ENCODE measurements at regions not wholly inside any gene's neighbourhood (a gene's known extent, or its start where the extent isn't known, plus 50 kb on each side); places are given as distances from the start of the nearest gene placed in this dataset.

DNA sequence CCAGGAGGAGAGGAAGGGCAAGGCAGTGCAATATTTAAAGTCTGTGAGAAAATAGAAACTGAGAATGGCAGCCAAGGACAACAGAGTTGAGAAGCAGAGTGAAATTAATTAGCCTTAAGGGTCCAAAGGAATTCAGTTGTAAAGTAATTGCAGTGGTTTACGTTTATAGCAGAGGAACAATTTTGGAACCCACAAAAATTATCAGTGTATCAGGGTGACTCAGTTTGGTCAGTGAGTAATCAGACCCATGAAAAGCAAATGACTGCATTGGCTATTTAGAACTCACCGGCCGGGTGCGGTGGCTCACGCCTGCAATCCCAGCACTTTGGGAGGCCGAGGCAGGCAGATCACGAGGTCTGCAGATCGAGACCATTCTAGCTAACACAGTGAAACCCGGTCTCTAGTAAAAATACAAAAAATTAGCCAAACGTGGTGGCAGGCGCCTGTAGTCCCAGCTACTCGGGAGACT, 245.8 kb upstream of the SLC39A10 start:
- no peak overlapping the region for H2BK20ac ChIP-seq (ENCODE audit: low read length)
- H3K9me3 ChIP-seq (ENCODE audit: insufficient read depth in 2 of 2, low read depth in 1 of 2, low read length in 1 of 2) = no peaks in the 10 kb centered on the region
- TF ChIP-seq CEBPB (IDR thresholded peaks at IDR 0.05; ENCODE audit: low read depth, low read length) (no peak), CHD2 (IDR thresholded peaks at IDR 0.05; ENCODE audit: low read length) (no peak), BRCA1 (IDR thresholded peaks at IDR 0.05; ENCODE audit: low read depth, low read length) (no peak), EZH2 (IDR thresholded peaks at IDR 0.05; ENCODE audit: low read depth, low read length, severe bottlenecking) (no peak), NANOG (IDR thresholded peaks at IDR 0.05; ENCODE audit: insufficient read depth, low read depth, low read length, poor library complexity, severe bottlenecking) (no peak), RAD21 (IDR thresholded peaks at IDR 0.05 in 1 of 2, conservative IDR thresholded peaks at IDR 0.05 in 1 of 2; ENCODE audit: low read depth in 2 of 2, low read length in 2 of 2) (no peak), SRF (IDR thresholded peaks at IDR 0.05; ENCODE audit: low read depth, low read length) (no peak), TEAD4 (IDR thresholded peaks at IDR 0.05; ENCODE audit: low read depth, low read length) (no peak), TAF7 (optimal IDR thresholded peaks at IDR 0.05; ENCODE audit: borderline replicate concordance, low read depth, low read length) (no peak), SUZ12 (IDR thresholded peaks at IDR 0.05; ENCODE audit: low read length) (no peak), NRF1 (IDR thresholded peaks at IDR 0.05; ENCODE audit: low read depth, low read length) (no peak), SAP30 (IDR thresholded peaks at IDR 0.05; ENCODE audit: insufficient read depth, insufficient replicate concordance, low read length) (no peak), RXRA (IDR thresholded peaks at IDR 0.05; ENCODE audit: insufficient read depth, low read depth, low read length) (no peak)
- H3K4me3 ChIP-seq (ENCODE audit: extremely low read depth in 1 of 4, insufficient read depth in 2 of 4, low read depth in 3 of 4, low read length in 4 of 4) = no peak overlapping the region
- H4K8ac ChIP-seq (ENCODE audit: extremely low read depth, insufficient read depth, low read length) = no peak overlapping the region
- no peaks in the 10 kb centered on the region for H3K27me3 ChIP-seq (replicated peaks in 1 of 4; ENCODE audit: control insufficient read depth in 3 of 4, extremely low read depth in 1 of 4, insufficient read depth in 3 of 4, low read length in 3 of 4)
- no peak overlapping the region for H3K9ac ChIP-seq (replicated peaks in 1 of 4; ENCODE audit: extremely low read depth in 1 of 4, low read depth in 3 of 4, low read length in 3 of 4)
- H3K79me2 ChIP-seq (ENCODE audit: control insufficient read depth in 1 of 2, insufficient read depth in 2 of 2, low read length in 2 of 2) = no peaks in the 10 kb centered on the region
- H3K23me2 ChIP-seq (ENCODE audit: low read depth, low read length) = no peaks in the 10 kb centered on the region
- FAIRE-seq (no peak), DNase-seq (ENCODE audit: low read depth in 1 of 2, low spot score in 2 of 2) (no peak)
- H3K18ac ChIP-seq (ENCODE audit: extremely low read depth, low read length) = no peak overlapping the region
- H3K4ac ChIP-seq (replicated peaks; ENCODE audit: insufficient read length, low read depth, low read length) = no peak overlapping the region
- H2BK120ac ChIP-seq (replicated peaks; ENCODE audit: low read depth, low read length) = no peak overlapping the region
- H4K20me1 ChIP-seq (replicated peaks in 1 of 2; ENCODE audit: control insufficient read depth in 1 of 2, insufficient read depth in 2 of 2, low read length in 2 of 2) = no peaks in the 10 kb centered on the region
- ChIA-PET CTCF (ENCODE audit: partially characterized antibody) (no interaction called here), POLR2A (ENCODE audit: partially characterized antibody) (no interaction called here)
- H3K4me1 ChIP-seq (replicated peaks in 1 of 4; ENCODE audit: control insufficient read depth in 3 of 4, insufficient read depth in 4 of 4, low read length in 3 of 4) = peaks cover 1 to 5% (median 4%) of the 10 kb centered on the region in 4 experiments; a peak in 3 of 7 replicates
- no peak overlapping the region for H4K91ac ChIP-seq (replicated peaks; ENCODE audit: insufficient read length, low read length)
- H3K36me3 ChIP-seq (ENCODE audit: control insufficient read depth in 2 of 4, insufficient read depth in 4 of 4, low read length in 3 of 4) = no peaks in the 10 kb centered on the region
- H3K27ac ChIP-seq (ENCODE audit: low read depth, low read length) = no peak overlapping the region
- H2BK12ac ChIP-seq (ENCODE audit: low read depth, low read length) = no peak overlapping the region
- no peak overlapping the region for H2BK15ac ChIP-seq (ENCODE audit: low read length)
- no peak overlapping the region for H3K56ac ChIP-seq (replicated peaks; ENCODE audit: insufficient read length, low read depth, low read length)
- H2BK5ac ChIP-seq (ENCODE audit: low read depth, low read length) = no peak overlapping the region
- H3K4me2 ChIP-seq (ENCODE audit: insufficient read depth in 1 of 2, low read depth in 2 of 2, low read length in 2 of 2) = no peak overlapping the region
- no peak overlapping the region for H3K23ac ChIP-seq (ENCODE audit: insufficient read length)
- H2AFZ ChIP-seq (ENCODE audit: low read length) = no peak overlapping the region
- WGBS, 2 experiments (ENCODE audit: extremely low coverage in 1 of 2, insufficient coverage in 1 of 2, insufficient read length in 1 of 2, insufficient replicate concordance in 2 of 2, low coverage in 1 of 2, low lambda C conversion rate in 2 of 2, missing lambda C conversion rate in 1 of 2) = 95% methylated on average over 12 of the region's 12 CpGs; no CpG with 5 or more reads in 1 of the 2 experiments
- H3K14ac ChIP-seq (ENCODE audit: insufficient read length) = no peak overlapping the region
- H4K5ac ChIP-seq (ENCODE audit: insufficient read length, low read depth, low read length) = no peak overlapping the region
- no peak overlapping the region for H2AK5ac ChIP-seq (ENCODE audit: low read depth, low read length)
- no peaks in the 10 kb centered on the region for H3K79me1 ChIP-seq (ENCODE audit: low read depth, low read length)
